ENCODE measurements at regions not wholly inside any gene's neighbourhood (a gene's known extent, or its start where the extent isn't known, plus 50 kb on each side); places are given as distances from the start of the nearest gene placed in this dataset.
A peak's percentile ranks its signal among the peaks of the same experiment; 100 is the strongest.

GRCh38 chr2:166676716-166677115 lies 182.7 kb upstream of the SCN7A start:
- no peak overlapping the region for H3K4me3 ChIP-seq
- intact Hi-C loops (cut with DNase I): no loop called here
- TF ChIP-seq, protein P1, sequence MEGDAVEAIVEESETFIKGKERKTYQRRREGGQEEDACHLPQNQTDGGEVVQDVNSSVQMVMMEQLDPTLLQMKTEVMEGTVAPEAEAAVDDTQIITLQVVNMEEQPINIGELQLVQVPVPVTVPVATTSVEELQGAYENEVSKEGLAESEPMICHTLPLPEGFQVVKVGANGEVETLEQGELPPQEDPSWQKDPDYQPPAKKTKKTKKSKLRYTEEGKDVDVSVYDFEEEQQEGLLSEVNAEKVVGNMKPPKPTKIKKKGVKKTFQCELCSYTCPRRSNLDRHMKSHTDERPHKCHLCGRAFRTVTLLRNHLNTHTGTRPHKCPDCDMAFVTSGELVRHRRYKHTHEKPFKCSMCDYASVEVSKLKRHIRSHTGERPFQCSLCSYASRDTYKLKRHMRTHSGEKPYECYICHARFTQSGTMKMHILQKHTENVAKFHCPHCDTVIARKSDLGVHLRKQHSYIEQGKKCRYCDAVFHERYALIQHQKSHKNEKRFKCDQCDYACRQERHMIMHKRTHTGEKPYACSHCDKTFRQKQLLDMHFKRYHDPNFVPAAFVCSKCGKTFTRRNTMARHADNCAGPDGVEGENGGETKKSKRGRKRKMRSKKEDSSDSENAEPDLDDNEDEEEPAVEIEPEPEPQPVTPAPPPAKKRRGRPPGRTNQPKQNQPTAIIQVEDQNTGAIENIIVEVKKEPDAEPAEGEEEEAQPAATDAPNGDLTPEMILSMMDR (IDR thresholded peaks at IDR 0.05): no peak
- no peak for TF ChIP-seq POLR2A (IDR thresholded peaks at IDR 0.05)
- no peak for DNase-seq
- no peaks in the 10 kb centered on the region for H3K36me3 ChIP-seq
- ATAC-seq: no peak
- no peak overlapping the region for H3K27ac ChIP-seq
- peaks cover 0 to 4% (median 0%) of the 10 kb centered on the region in 12 donors for H3K9me3 ChIP-seq
- H3K4me1 ChIP-seq: peaks cover 0 to 10% (median 0%) of the 10 kb centered on the region in 12 donors
- H3K27me3 ChIP-seq: no peaks in the 10 kb centered on the region

DNA sequence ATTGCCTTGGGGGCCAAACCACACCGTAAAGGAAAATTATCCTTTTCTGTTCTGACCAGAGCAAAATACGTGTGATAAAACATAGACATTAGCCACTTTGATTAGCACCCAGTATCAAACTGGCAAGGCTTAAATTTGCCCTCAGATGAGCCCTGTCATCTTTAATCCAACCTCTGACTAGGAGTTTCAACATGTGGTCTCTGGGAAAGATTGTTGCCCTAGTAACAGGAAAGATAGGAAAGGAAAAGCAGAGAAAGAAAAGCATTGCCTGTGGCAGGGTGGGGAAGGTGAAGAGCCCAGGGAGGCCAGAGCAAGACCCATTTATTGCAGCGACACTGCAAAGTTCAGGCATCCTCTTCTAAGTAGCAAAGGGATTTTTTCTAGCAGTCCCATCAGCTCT lies 181.5 kb upstream of the SCN7A start:
- no peak for TF ChIP-seq POLR2A (IDR thresholded peaks at IDR 0.05)
- TF ChIP-seq, protein P1 (IDR thresholded peaks at IDR 0.05): no peak
- H3K27ac ChIP-seq: peak overlapping the region in 1 of 12 donors; percentile 11
- no peaks in the 10 kb centered on the region for H3K36me3 ChIP-seq
- 25 to 37% (median 32%) methylated on average over 3 of the region's 3 CpGs for WGBS, 4 donors
- intact Hi-C loops (cut with DNase I): no loop called here
- H3K27me3 ChIP-seq: no peaks in the 10 kb centered on the region
- DNase-seq (no peak), ATAC-seq (peak in 1 of 4 donors; percentile 37)
- no peak overlapping the region for H3K4me3 ChIP-seq
- H3K4me1 ChIP-seq: peaks cover 0 to 10% (median 0%) of the 10 kb centered on the region in 12 donors
- peaks cover 0 to 4% (median 0%) of the 10 kb centered on the region in 12 donors for H3K9me3 ChIP-seq

- peaks cover 0 to 10% (median 0%) of the 10 kb centered on the region in 12 donors for H3K4me1 ChIP-seq
- intact Hi-C loops (cut with DNase I): no loop called here
- TF ChIP-seq, protein P1 (IDR thresholded peaks at IDR 0.05): no peak
- TF ChIP-seq POLR2A (IDR thresholded peaks at IDR 0.05): no peak
- H3K4me3 ChIP-seq: no peak overlapping the region
- no peaks in the 10 kb centered on the region for H3K27me3 ChIP-seq
- no peak for DNase-seq
- no peaks in the 10 kb centered on the region for H3K36me3 ChIP-seq
- H3K9me3 ChIP-seq: peaks cover 0 to 3% (median 0%) of the 10 kb centered on the region in 12 donors
- ATAC-seq: no peak
- no peak overlapping the region for H3K27ac ChIP-seq
Observed at GRCh38 chr2:166673986-166674385, 179.9 kb upstream of the SCN7A start.

- Histone ChIP-seq H3K27ac (no peak overlapping the region), H3K27me3 (no peaks in the 10 kb centered on the region), H3K9me3 (no peaks in the 10 kb centered on the region), H3K4me3 (no peak overlapping the region), H3K4me1 (peaks cover 0 to 10% (median 0%) of the 10 kb centered on the region in 12 donors), H3K36me3 (no peaks in the 10 kb centered on the region)
- ATAC-seq (no peak), DNase-seq (no peak)
- intact Hi-C loops (cut with DNase I): no loop called here
- 22 to 32% (median 28%) methylated on average over 1 of the region's 1 CpG for WGBS, 4 donors
- no peak for TF ChIP-seq POLR2A (IDR thresholded peaks at IDR 0.05)
- TF ChIP-seq, protein P1 (IDR thresholded peaks at IDR 0.05): no peak
Observed at GRCh38 chr2:166671801-166672200, 177.8 kb upstream of the SCN7A start.
